ENCODE measurements at regions not wholly inside any gene's neighbourhood (a gene's known extent, or its start where the extent isn't known, plus 50 kb on each side); places are given as distances from the start of the nearest gene placed in this dataset.
A peak's percentile ranks its signal among the peaks of the same experiment; 100 is the strongest.
"Not testable (repeated sequence)": the region's sequence is repeated elsewhere in the genome, so short reads cannot be mapped to it uniquely, and the experiment has no call there.

GRCh38 chr6:27668442-27669294 is 195.8 kb upstream of the ZNF184 start:
- DNase-seq, result peak; percentile 95

- DNase-seq, result no peak
Measured at GRCh38 chr6:27667657-27668441, 194.9 kb upstream of the ZNF184 start.

- DNase-seq, result no peak
Measured at GRCh38 chr6:27667016-27667656, 194.2 kb upstream of the ZNF184 start.

- DNase-seq, result no peak
Measured at GRCh38 chr6:27662769-27663168, 189.9 kb upstream of the ZNF184 start.

GRCh38 chr6:27662212-27662611 is 189.3 kb upstream of the ZNF184 start:
- DNase-seq, result not testable (repeated sequence)

- DNase-seq, result not testable (repeated sequence)
Measured at GRCh38 chr6:27653143-27653825, 180.4 kb upstream of the ZNF184 start.

GRCh38 chr6:27651371-27651732 is 178.4 kb upstream of the ZNF184 start:
- DNase-seq, result no peak

GRCh38 chr6:27650620-27651370 is 177.9 kb upstream of the ZNF184 start:
- peak; percentile 89 for DNase-seq

GRCh38 chr6:27644528-27644927 is 171.6 kb upstream of the ZNF184 start:
- DNase-seq, result no peak

- no peak for DNase-seq
Measured at GRCh38 chr6:27642744-27643456, 170.0 kb upstream of the ZNF184 start.

GRCh38 chr6:27635886-27636285 is 163.0 kb upstream of the ZNF184 start:
- not testable (repeated sequence) for DNase-seq

GRCh38 chr6:27633221-27633688 is 160.3 kb upstream of the ZNF184 start:
- DNase-seq, result not testable (repeated sequence)

GRCh38 chr6:27631609-27631916 is 158.7 kb upstream of the ZNF184 start:
- no peak for DNase-seq

GRCh38 chr6:27630727-27631608 is 158.1 kb upstream of the ZNF184 start:
- DNase-seq, result peak; percentile 96

- DNase-seq, result no peak
Measured at GRCh38 chr6:27624694-27625262, 151.9 kb upstream of the ZNF184 start.

GRCh38 chr6:27623103-27623502 is 150.2 kb upstream of the ZNF184 start:
- no peak for DNase-seq

- no peak for DNase-seq
Measured at GRCh38 chr6:27619436-27619835, 146.5 kb upstream of the ZNF184 start.

GRCh38 chr6:27617700-27618689 is 145.1 kb upstream of the ZNF184 start:
- peak; percentile 60 for DNase-seq
